ENCODE measurements at regions not wholly inside any gene's neighbourhood (a gene's known extent, or its start where the extent isn't known, plus 50 kb on each side); places are given as distances from the start of the nearest gene placed in this dataset.

GRCh38 chr5:93330506-93330905, 250.5 kb downstream of the NR2F1-AS1 start:
- TF ChIP-seq CTCF (IDR thresholded peaks at IDR 0.05) (no peak), POLR2A (IDR thresholded peaks at IDR 0.05) (no peak)
